ENCODE measurements at regions not wholly inside any gene's neighbourhood (a gene's known extent, or its start where the extent isn't known, plus 50 kb on each side); places are given as distances from the start of the nearest gene placed in this dataset.

GRCh38 chr1:82485591-82486369, 685.0 kb downstream of the ADGRL2 start:
- DNase-seq (ENCODE audit: low read depth), result no peak

- DNase-seq (ENCODE audit: low read depth), result no peak
These were observed 682.4 kb downstream of the ADGRL2 start for GRCh38 chr1:82483146-82483545.

- DNase-seq (ENCODE audit: low read depth), result no peak
These were observed 678.2 kb downstream of the ADGRL2 start for GRCh38 chr1:82478916-82479315.

- no peak for DNase-seq (ENCODE audit: low read depth)
These were observed 671.9 kb downstream of the ADGRL2 start for GRCh38 chr1:82472489-82473131.

- no peak for DNase-seq (ENCODE audit: low read depth)
These were observed 666.2 kb downstream of the ADGRL2 start for GRCh38 chr1:82466891-82467290.

GRCh38 chr1:82466416-82466815, 665.7 kb downstream of the ADGRL2 start:
- DNase-seq (ENCODE audit: low read depth), result no peak

GRCh38 chr1:82465024-82465423, 664.3 kb downstream of the ADGRL2 start:
- DNase-seq (ENCODE audit: low read depth), result no peak

- DNase-seq (ENCODE audit: low read depth), result no peak
These were observed 663.7 kb downstream of the ADGRL2 start for GRCh38 chr1:82464362-82465001.

GRCh38 chr1:82463951-82464350, 663.2 kb downstream of the ADGRL2 start:
- DNase-seq (ENCODE audit: low read depth), result no peak

GRCh38 chr1:82462366-82462765, 661.6 kb downstream of the ADGRL2 start:
- DNase-seq (ENCODE audit: low read depth), result no peak

- DNase-seq (ENCODE audit: low read depth), result no peak
These were observed 654.6 kb downstream of the ADGRL2 start for GRCh38 chr1:82455342-82455741.

- no peak for DNase-seq (ENCODE audit: low read depth)
These were observed 653.7 kb downstream of the ADGRL2 start for GRCh38 chr1:82454431-82454830.

- DNase-seq (ENCODE audit: low read depth), result no peak
These were observed 652.9 kb downstream of the ADGRL2 start for GRCh38 chr1:82453511-82454185.

GRCh38 chr1:82452096-82452495, 651.4 kb downstream of the ADGRL2 start:
- DNase-seq (ENCODE audit: low read depth), result no peak

- no peak for DNase-seq (ENCODE audit: low read depth)
These were observed 650.5 kb downstream of the ADGRL2 start for GRCh38 chr1:82451191-82451590.

- DNase-seq (ENCODE audit: low read depth), result peak; percentile 36
These were observed 648.8 kb downstream of the ADGRL2 start for GRCh38 chr1:82449506-82450057.

GRCh38 chr1:82446955-82447354, 646.2 kb downstream of the ADGRL2 start:
- DNase-seq (ENCODE audit: low read depth), result no peak

- DNase-seq (ENCODE audit: low read depth), result no peak
These were observed 645.5 kb downstream of the ADGRL2 start for GRCh38 chr1:82446236-82446635.

- DNase-seq (ENCODE audit: low read depth), result no peak
These were observed 645.1 kb downstream of the ADGRL2 start for GRCh38 chr1:82445827-82446226.

- DNase-seq (ENCODE audit: low read depth), result no peak
These were observed 644.4 kb downstream of the ADGRL2 start for GRCh38 chr1:82445132-82445531.

GRCh38 chr1:82441402-82441801, 640.7 kb downstream of the ADGRL2 start:
- no peak for DNase-seq (ENCODE audit: low read depth)

GRCh38 chr1:82423174-82423815, 622.6 kb downstream of the ADGRL2 start:
- no peak for DNase-seq (ENCODE audit: low read depth)
